ENCODE measurements at regions not wholly inside any gene's neighbourhood (a gene's known extent, or its start where the extent isn't known, plus 50 kb on each side); places are given as distances from the start of the nearest gene placed in this dataset.
"Not testable (repeated sequence)": the region's sequence is repeated elsewhere in the genome, so short reads cannot be mapped to it uniquely, and the experiment has no call there.

- DNase-seq (ENCODE audit: low read depth in 4 of 4, low spot score in 1 of 4) = no peak
Observed at GRCh38 chr12:27864521-27864920, 84.5 kb upstream of the MANSC4 start.

DNA sequence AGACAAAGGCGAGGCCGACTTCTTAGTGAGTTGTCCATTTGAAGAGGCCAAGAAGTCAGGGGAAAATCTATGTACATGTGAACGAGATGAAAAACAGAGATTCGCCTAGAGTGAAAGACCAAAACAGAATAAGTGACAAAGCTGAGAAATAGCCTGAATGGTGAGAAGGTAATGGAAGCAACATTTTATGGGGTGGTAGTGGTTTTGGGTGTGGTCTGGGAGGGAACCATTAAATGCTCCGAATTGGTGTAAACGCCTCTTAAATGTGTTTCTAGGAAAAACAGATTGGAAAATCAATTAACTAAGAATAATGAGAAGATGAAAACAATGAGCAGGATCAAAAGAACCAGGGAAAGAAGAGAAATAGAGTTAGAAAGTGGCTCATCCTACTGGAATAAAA, 83.8 kb upstream of the MANSC4 start:
- DNase-seq (ENCODE audit: low read depth in 4 of 4, low spot score in 1 of 4) = no peak

GRCh38 chr12:27861428-27862167, 81.6 kb upstream of the MANSC4 start:
- no peak for DNase-seq (ENCODE audit: low read depth in 4 of 4, low spot score in 1 of 4)

GRCh38 chr12:27859648-27860047, 79.6 kb upstream of the MANSC4 start:
- no peak for DNase-seq (ENCODE audit: low read depth in 4 of 4, low spot score in 1 of 4)

- not testable (repeated sequence) for DNase-seq (ENCODE audit: low read depth in 4 of 4, low spot score in 1 of 4)
Observed at GRCh38 chr12:27857006-27857405, 77.0 kb upstream of the MANSC4 start.

DNA sequence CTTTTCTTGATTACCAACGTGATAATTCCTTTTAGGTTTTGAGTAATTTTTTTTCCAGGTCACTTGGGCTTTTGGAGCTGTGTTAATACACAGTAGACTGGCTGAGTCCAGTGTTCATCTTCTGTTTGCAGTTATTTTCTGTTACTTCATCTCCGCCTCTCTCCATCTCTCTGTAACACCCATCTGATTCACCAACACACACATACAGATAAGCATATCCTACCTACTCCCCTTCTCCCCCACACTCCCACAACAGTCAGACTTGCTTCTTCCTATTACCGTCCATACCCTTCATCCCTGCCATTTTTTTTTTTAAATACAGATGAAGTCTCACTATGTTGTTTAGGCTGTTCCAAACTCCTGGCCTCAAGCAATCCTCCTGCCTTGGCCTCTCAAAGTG, 72.7 kb upstream of the MANSC4 start:
- DNase-seq (ENCODE audit: low read depth in 4 of 4, low spot score in 1 of 4) = no peak
